ENCODE measurements at regions not wholly inside any gene's neighbourhood (a gene's known extent, or its start where the extent isn't known, plus 50 kb on each side); places are given as distances from the start of the nearest gene placed in this dataset.

DNA sequence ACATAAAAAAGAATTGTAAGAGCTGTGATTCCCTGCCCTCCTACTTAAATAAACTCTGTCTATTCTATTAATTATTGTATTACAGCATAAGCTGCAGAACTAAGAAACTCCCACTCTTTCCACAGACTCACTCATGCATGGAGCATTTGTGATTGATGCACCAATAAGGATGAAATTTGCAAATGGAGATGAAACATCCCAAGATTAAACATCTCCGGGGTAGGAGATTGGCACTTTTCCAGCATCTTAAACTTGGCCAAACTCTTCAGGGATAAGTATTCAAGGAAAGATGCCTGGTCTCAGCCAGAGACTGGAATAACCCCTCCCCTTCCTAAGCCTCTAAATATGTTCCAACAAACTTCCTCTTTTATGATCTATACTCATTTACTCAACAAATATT, 472.0 kb downstream of the ACTL7B start:
- H3K9me3 Mint-ChIP-seq (ENCODE audit: unreplicated experiment): no peaks in the 10 kb centered on the region
- peaks cover 19% of the 10 kb centered on the region for H3K4me1 Mint-ChIP-seq (ENCODE audit: insufficient read depth, unreplicated experiment)
- intact Hi-C loops (cut with micrococcal nuclease): no loop called here
- no peak overlapping the region for H3K4me3 Mint-ChIP-seq (ENCODE audit: unreplicated experiment)
- POLR2A ChIA-PET: no interaction called here
- H3K27me3 Mint-ChIP-seq (ENCODE audit: insufficient read depth, unreplicated experiment): no peaks in the 10 kb centered on the region
- no peaks in the 10 kb centered on the region for H3K36me3 Mint-ChIP-seq (ENCODE audit: insufficient read depth, unreplicated experiment)
- no peak for DNase-seq (ENCODE audit: unreplicated experiment)
- TF ChIP-seq, protein P1, sequence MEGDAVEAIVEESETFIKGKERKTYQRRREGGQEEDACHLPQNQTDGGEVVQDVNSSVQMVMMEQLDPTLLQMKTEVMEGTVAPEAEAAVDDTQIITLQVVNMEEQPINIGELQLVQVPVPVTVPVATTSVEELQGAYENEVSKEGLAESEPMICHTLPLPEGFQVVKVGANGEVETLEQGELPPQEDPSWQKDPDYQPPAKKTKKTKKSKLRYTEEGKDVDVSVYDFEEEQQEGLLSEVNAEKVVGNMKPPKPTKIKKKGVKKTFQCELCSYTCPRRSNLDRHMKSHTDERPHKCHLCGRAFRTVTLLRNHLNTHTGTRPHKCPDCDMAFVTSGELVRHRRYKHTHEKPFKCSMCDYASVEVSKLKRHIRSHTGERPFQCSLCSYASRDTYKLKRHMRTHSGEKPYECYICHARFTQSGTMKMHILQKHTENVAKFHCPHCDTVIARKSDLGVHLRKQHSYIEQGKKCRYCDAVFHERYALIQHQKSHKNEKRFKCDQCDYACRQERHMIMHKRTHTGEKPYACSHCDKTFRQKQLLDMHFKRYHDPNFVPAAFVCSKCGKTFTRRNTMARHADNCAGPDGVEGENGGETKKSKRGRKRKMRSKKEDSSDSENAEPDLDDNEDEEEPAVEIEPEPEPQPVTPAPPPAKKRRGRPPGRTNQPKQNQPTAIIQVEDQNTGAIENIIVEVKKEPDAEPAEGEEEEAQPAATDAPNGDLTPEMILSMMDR (IDR thresholded peaks at IDR 0.05; ENCODE audit: unreplicated experiment): no peak
- CTCF ChIA-PET: no interaction called here
- H3K27ac Mint-ChIP-seq (ENCODE audit: low read depth, unreplicated experiment): no peak overlapping the region
- no TSS peak for BruUV-seq (replicated peaks)

DNA sequence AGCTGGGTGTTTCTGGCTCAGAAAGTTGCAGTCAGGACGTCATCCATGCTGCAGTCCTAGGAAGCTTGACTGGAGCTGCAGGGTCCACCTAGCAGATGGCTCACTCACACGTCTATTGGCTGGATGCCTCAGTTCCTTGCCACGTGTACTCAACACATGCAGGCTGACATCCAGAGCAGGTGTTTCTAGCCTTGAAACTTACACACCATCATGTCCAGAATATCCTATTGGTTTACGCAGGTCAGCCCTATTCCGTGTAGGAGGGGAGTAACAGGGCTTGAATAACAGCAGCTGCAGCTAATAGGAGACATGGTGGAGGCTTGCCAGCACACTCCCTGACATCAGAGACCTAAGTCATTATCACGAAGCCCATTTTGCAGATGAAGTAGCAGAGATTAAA, 473.5 kb downstream of the ACTL7B start:
- peaks cover 16% of the 10 kb centered on the region for H3K4me1 Mint-ChIP-seq (ENCODE audit: insufficient read depth, unreplicated experiment)
- TF ChIP-seq, protein P1 (IDR thresholded peaks at IDR 0.05; ENCODE audit: unreplicated experiment): no peak
- H3K36me3 Mint-ChIP-seq (ENCODE audit: insufficient read depth, unreplicated experiment): no peaks in the 10 kb centered on the region
- no peak overlapping the region for H3K4me3 Mint-ChIP-seq (ENCODE audit: unreplicated experiment)
- no peaks in the 10 kb centered on the region for H3K27me3 Mint-ChIP-seq (ENCODE audit: insufficient read depth, unreplicated experiment)
- ChIA-PET CTCF (no interaction called here), POLR2A (no interaction called here)
- H3K27ac Mint-ChIP-seq (ENCODE audit: low read depth, unreplicated experiment): no peak overlapping the region
- BruUV-seq (replicated peaks): no TSS peak
- intact Hi-C loops (cut with micrococcal nuclease): no loop called here
- no peak for DNase-seq (ENCODE audit: unreplicated experiment)
- no peaks in the 10 kb centered on the region for H3K9me3 Mint-ChIP-seq (ENCODE audit: unreplicated experiment)

DNA sequence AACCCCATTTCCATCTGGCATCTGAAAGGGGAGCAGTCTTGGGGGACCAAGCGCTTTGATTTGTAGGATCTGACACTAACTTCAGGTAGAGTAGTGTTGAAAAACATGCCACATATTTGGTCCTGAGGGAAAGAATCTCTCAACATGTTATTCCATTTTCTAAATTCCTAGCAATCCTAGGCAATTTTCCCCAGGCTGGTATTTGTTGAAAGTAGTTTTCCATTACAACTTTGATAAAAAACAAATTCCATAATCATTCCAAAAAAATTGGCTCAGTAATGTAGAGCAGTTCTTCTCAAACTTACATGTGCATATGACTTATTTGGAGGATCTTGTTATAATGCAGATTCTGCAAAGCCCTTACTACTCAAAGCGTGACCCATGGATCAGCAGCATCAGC, 477.9 kb downstream of the ACTL7B start:
- POLR2A ChIA-PET: interaction anchor here (0.6 to 0.7 kb wide), 2 partner anchors 39 to 56 kb away, joined by 3 to 4 read pairs; no protein-coding TSS in a partner anchor
- no TSS peak for BruUV-seq (replicated peaks)
- H3K9me3 Mint-ChIP-seq (ENCODE audit: unreplicated experiment): no peaks in the 10 kb centered on the region
- H3K36me3 Mint-ChIP-seq (ENCODE audit: insufficient read depth, unreplicated experiment): no peaks in the 10 kb centered on the region
- H3K27ac Mint-ChIP-seq (ENCODE audit: low read depth, unreplicated experiment): no peak overlapping the region
- intact Hi-C loops (cut with micrococcal nuclease): no loop called here
- no peak overlapping the region for H3K4me3 Mint-ChIP-seq (ENCODE audit: unreplicated experiment)
- CTCF ChIA-PET: no interaction called here
- TF ChIP-seq, protein P1 (IDR thresholded peaks at IDR 0.05; ENCODE audit: unreplicated experiment): no peak
- no peaks in the 10 kb centered on the region for H3K27me3 Mint-ChIP-seq (ENCODE audit: insufficient read depth, unreplicated experiment)
- DNase-seq (ENCODE audit: unreplicated experiment): no peak
- H3K4me1 Mint-ChIP-seq (ENCODE audit: insufficient read depth, unreplicated experiment): peaks cover 16% of the 10 kb centered on the region

DNA sequence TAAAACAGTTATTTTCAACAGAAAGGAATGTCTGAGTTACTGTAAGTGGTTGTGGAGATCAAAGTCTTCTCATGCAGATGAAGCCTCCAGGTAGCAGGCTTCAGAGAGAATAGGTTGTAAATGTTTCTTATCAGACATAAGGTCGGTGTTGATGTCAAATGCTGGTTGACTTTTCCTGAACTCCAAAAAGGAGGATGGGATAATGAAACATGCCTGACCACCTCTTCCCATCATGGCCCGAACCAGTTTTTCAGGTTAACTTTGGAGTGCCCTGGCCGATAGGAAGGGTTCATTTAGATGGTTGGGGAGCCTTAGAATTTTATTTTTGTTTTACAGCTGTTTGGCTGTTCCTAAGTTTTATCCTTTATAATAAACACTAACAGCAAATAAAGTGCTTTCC, 478.4 kb downstream of the ACTL7B start:
- H3K9me3 Mint-ChIP-seq (ENCODE audit: unreplicated experiment): no peaks in the 10 kb centered on the region
- BruUV-seq (replicated peaks): no TSS peak
- DNase-seq (ENCODE audit: unreplicated experiment): no peak
- H3K27me3 Mint-ChIP-seq (ENCODE audit: insufficient read depth, unreplicated experiment): no peaks in the 10 kb centered on the region
- TF ChIP-seq, protein P1 (IDR thresholded peaks at IDR 0.05; ENCODE audit: unreplicated experiment): no peak
- intact Hi-C loops (cut with micrococcal nuclease): no loop called here
- no peak overlapping the region for H3K4me3 Mint-ChIP-seq (ENCODE audit: unreplicated experiment)
- H3K27ac Mint-ChIP-seq (ENCODE audit: low read depth, unreplicated experiment): no peak overlapping the region
- CTCF ChIA-PET: no interaction called here
- peaks cover 16% of the 10 kb centered on the region for H3K4me1 Mint-ChIP-seq (ENCODE audit: insufficient read depth, unreplicated experiment)
- POLR2A ChIA-PET: interaction anchor here (0.6 kb wide), 1 partner anchor 39 kb away, joined by 3 read pairs; no protein-coding TSS in a partner anchor
- H3K36me3 Mint-ChIP-seq (ENCODE audit: insufficient read depth, unreplicated experiment): no peaks in the 10 kb centered on the region
